Stimulated activated CD4-positive, alpha-beta T cell treated with anti-CD3 and anti-CD28 coated beads, Interleukin-15, amount 100 ng/mL, for 24 hours (primary cell): ENCODE measurements at regions not wholly inside any gene's neighbourhood (a gene's known extent, or its start where the extent isn't known, plus 50 kb on each side); places are given as distances from the start of the nearest gene placed in this dataset.

Experiments
- DNase-seq: peaks from one replicate; pipeline ENCODE4 v3.0.0-alpha.2; 2020

DNA sequence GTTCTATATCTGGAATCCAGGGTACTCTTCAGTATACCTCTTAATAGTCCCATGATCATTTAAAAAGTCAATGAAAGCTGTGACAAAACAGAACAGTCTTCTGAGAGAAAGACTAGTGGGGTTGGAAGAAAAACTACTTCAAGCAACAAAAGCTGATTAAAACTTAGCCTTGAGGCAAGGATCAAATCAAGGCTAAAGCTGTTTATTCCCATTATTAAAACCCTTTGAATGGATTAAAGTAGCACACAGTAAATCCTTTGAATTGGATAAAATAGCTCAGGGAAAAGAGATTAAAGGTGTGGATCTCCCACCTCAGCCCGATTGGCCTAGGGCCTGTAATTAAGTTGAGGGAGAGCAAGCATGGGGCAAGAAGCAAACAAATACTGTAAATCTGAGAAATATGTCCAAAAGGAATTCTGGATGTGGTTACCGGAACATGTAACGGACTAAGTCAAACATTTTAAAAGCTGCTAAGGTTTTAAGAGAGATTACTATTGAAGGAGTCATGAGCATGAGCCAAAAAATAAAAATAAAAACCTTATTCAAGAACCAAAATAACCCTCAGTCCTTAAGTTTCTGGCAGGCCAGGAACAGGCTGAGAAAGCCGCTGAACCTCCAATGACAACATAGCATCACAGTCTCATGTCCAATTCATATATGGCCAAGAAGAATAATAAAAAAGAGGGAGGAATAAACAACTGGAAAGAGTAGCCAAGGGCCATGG is 257.3 kb upstream of the NEIL3 start:
- no peak for DNase-seq

GRCh38 chr4:177057186-177057585 is 252.5 kb upstream of the NEIL3 start:
- no peak for DNase-seq

DNA sequence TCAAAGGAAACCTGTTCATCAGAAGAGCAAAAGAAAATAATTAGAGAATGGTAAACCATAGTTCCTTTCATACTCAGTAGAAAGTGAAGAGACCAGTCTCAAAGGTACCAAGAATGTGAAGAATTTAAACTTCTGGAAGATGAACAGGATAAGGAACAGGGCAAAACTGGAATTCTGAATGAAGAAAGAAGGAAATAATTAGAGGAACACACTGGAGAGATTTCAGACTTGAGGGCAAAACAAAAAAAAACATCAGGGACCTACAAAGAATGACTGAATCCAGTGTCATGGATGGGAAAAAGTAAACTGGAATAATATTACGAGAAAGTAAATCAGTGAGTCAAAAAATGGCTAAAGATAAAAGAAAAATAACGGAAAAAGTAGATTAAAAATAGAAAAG is 245.6 kb upstream of the NEIL3 start:
- no peak for DNase-seq

GRCh38 chr4:177064729-177065394 is 244.8 kb upstream of the NEIL3 start:
- DNase-seq, result no peak

DNA sequence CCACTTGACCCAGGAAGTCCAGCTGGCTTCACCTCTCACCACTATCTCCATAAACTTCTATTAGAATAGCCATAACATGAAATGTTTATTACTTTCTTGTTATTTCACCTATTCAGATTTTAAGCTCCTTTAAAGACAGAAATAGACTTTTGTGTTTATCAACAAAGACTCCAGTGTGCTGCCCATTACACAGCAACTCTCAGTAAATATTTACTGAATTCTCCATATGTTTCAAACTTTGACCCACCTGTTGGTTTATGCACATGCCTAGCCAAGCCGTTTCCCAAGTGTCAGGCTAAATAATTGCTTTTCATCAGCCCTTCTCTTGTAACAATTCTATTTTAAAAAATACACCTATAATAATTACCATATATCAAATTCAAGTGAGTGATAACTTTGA is 242.9 kb upstream of the NEIL3 start:
- no peak for DNase-seq

DNA sequence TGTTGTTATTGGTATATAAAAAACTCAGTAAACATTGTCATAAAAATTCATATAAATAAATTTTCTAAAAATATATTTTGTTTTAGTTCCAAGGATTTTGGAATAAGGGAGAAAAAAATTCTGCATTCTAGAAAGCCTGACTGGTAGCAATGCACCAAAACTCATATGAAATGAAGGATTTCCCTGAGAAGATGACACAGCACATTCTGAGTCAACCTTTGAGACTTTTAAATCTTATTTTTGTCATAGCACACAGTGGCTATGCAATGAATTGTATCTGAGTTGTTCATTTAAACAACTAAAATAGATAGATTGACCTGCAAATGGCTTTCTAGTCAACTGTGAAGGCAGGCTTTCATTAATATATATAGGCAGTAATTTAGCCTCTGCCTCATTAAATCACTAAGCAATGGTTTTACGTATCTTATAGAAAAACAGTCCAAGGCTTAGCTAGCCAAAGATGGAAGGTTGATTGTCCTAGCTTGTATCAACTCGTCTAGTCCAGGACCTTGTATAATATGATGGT is 239.1 kb upstream of the NEIL3 start:
- DNase-seq, result no peak

DNA sequence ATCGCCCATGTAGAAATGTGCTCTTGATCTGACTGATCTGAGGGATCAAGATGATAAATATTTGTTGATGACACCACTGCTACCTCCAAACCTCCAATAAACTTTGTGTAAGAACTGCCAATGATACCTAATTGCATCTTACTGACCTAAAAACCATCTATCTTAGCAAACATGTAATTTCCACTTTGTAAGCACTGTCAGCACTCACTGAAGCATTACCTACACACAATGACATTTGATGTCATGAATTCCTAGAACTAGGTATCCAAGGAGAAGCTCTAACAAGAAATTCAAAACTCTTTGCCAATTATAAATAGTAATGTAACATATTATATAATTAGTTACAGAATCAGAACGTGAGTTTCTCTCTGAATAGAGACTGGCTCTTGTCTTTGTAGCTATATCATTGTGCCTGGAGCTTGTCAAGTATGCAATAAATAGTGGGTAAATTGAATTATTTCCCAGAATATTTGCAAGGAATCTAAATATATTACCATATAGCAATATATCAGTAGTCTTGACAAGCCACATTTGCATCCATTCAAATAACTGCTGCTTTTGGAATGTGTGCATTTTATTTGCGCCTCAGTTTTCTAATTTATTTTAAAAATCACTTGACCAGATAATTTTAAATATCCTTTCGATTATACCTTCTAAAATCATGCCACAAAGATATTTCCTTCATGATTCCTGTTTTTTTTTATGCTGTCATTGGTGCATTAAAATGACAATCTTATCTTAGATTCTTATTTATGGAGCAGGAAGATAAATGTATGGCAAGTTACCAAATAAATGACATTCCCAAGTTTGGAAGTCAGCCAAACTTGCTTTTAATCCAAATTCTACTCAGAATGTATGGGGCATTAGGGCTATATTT is 232.3 kb upstream of the NEIL3 start:
- DNase-seq, result no peak

DNA sequence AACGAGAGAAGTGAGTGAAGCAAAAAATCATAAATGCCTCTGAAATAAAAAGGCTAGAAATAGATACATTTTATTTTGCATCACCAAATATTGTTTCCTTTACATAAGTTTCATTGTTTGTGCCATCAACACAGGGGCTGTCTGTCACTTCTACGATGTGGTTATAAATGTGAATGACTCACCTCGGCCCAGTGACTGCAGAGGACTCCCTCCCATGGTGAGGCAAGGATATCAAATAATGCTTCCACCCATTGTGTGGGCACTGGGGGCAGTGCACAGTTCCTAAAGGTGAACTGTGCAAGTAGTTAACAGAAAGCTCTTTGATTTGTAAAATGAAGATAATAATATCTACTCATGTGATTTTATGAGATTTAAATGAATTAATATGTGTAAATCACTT is 230.3 kb upstream of the NEIL3 start:
- DNase-seq, result no peak

GRCh38 chr4:177080388-177080787 is 229.3 kb upstream of the NEIL3 start:
- no peak for DNase-seq

DNA sequence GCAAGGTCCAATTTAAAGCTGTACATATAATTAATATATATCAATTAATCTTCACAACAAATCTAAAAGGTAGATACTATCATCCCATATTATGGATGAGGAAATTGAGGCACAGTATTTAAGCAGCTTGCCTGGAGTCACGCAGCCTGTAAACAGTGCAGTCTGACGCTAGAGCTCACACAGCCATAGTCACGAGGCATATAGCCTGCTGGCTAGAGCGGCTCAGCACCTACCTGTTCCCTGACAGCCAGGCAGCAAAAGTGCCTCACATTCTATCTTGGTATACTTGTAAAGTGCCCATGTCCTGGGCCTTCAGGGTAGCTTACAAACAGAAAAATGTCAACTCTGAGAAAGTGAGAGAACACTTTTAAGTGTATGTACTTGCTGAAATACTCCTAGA is 222.6 kb upstream of the NEIL3 start:
- no peak for DNase-seq

DNA sequence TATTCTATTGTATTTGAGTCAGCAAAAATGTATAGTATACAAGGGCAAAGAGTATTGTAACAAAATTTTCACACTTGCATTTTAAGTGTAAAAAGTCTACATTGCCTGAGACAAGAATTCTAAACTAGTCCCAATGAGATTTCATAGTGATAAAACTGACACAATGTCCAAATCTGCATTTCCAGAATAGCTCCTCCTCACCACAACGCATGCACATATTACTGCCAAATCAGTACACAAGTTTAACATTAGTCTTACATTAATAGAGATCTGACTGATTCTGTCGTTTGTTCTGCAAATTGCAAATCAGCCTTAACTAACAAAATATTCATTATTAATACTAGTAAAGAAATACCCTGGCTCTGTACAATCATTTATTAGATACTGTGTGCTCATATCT is 222.2 kb upstream of the NEIL3 start:
- no peak for DNase-seq

GRCh38 chr4:177091515-177091914 is 218.2 kb upstream of the NEIL3 start:
- no peak for DNase-seq

DNA sequence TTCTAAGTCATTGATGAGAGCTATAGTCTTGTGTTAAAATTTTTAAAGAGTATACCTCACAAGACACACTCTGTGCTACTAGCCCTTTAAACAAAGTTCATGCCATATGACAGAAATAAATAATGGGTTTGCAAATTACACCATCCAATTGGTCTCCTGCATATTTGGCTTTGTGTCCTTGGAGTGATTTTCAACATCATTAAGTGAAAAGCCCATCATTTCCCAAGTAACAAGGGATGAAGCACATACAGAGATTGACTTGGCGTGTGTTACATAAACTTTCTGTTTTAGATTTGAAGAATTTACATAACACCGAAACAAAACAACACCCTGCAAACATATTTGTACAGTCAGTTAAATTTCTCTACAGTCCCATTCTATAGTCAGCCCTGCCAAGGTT is 216.9 kb upstream of the NEIL3 start:
- no peak for DNase-seq

GRCh38 chr4:177093964-177094363 is 215.7 kb upstream of the NEIL3 start:
- no peak for DNase-seq

GRCh38 chr4:177097291-177097690 is 212.4 kb upstream of the NEIL3 start:
- DNase-seq, result no peak

DNA sequence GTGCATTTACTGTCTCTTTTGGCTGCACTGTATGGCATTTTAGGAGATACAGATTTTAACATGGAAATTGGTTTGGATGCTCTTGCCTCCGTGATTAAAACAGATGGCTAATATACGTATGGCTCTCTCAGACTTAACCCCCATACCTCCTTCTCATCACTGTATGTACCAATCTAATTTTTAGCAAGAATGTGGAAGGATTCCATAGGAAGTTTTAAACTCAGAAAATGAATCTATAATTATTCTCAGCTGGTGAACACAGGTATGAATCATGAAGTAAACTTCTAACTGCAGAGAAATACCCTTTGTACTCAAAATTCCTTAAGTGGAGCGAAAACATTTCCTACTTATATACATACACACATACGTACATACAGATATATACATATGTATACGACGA is 210.5 kb upstream of the NEIL3 start:
- no peak for DNase-seq

DNA sequence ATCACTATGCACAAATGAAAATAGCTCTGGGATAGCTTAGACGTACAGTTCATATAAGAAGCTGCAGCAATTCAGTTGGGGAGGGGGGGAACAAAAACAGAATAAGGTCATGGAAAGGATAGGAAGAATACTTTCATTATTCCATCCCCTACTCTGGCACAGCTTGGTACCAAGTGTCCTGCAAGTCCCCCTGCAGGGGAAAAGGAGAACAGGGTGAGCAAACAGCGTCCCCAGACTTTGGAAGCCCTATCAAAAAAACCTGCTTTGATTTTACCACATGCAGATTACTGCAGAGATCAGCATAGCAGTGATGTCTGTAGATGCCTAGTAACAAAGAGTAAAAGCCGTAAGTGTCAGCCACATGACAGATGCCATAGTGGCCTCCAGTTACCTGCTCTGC is 209.4 kb upstream of the NEIL3 start:
- DNase-seq, result no peak

DNA sequence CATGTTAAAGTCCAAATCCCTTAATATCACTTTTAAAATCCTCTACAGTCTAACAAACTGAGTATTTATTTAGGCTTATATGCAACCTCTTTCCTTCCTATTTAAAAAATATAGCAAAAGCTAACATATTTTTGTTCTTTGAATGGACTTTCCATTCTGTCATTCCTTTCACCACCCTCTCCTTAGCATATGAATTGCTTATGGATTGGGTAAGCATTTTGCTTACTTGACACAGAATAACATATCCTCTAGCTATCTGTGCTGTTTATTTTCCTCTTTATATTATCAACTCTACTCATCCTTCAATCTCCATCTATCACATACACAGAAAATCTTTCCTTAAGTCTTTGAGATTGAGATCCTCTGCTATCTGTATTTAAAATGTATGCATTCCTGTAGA is 206.1 kb upstream of the NEIL3 start:
- no peak for DNase-seq

GRCh38 chr4:177105536-177105935 is 204.1 kb upstream of the NEIL3 start:
- no peak for DNase-seq

DNA sequence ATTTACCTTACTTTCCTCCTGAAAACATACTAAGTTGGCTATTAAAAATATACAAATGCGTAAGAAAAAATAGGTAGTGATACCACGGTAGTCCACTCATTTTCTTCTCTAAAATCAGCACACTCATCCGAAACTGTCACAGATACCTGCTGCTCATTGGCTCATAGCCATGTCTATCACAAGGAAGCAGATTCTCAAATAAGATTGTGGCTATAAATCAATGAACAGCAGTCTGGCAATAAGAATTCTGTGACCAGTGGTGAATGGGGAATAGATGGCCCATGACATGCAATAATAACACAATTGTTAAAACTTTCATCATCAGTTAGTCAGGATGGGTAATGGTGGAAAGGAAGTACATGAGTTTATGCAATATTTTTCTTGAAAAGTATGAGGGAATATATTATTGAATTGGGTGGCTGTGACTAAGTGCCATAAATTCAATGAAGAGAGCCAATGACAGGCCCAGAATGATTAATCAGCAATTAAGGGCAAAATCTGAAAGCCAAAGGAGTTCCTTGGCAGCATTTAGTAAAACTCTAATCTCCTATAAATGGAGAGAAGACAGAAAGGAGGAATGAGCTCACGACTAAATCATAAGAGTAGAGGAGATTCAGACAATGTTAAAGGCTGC is 202.3 kb upstream of the NEIL3 start:
- DNase-seq, result no peak

- DNase-seq, result no peak
Measured at GRCh38 chr4:177108708-177109107, 201.0 kb upstream of the NEIL3 start.

- DNase-seq, result no peak
Measured at GRCh38 chr4:177109769-177110168, 199.9 kb upstream of the NEIL3 start.

DNA sequence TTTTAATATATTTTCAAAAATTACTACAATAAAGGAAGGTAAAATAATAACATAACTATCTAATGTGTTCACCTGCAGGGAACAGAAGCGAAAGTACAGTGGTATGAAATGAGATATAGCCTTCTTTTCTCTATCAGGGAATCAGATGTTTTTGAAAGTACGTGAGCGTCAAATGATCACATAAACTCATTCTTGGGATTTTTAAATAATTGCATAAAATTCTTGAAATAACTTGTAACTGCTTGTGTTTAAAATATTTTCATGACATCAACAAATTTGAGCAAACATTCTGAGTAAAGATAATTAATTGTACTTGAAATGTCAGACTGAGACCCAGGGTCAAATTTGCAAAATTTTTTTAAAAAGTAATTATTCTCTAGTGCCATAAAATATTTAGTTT is 193.5 kb upstream of the NEIL3 start:
- DNase-seq, result no peak
